ENCODE measurements at regions not wholly inside any gene's neighbourhood (a gene's known extent, or its start where the extent isn't known, plus 50 kb on each side); places are given as distances from the start of the nearest gene placed in this dataset.

- no peak for DNase-seq (ENCODE audit: low spot score)
Observed at GRCh38 chr13:37981932-37982331, 112.4 kb upstream of the TRPC4 start.

GRCh38 chr13:37978680-37979079 lies 109.1 kb upstream of the TRPC4 start:
- Histone ChIP-seq H3K4me3 (no peak overlapping the region), H3K4me1 (no peaks in the 10 kb centered on the region), H3K27ac (no peak overlapping the region), H3K27me3 (no peaks in the 10 kb centered on the region), H3K36me3 (no peaks in the 10 kb centered on the region), H3K9me3 (no peaks in the 10 kb centered on the region)
- TF ChIP-seq CTCF (IDR thresholded peaks at IDR 0.05): no peak
- no peak for DNase-seq (ENCODE audit: low spot score)

More at GRCh38 chr13:37981932-37982331, 112.4 kb upstream of the TRPC4 start:
- H3K27ac ChIP-seq: no peak overlapping the region
- H3K36me3 ChIP-seq: no peaks in the 10 kb centered on the region
- no peaks in the 10 kb centered on the region for H3K4me1 ChIP-seq
- no peak overlapping the region for H3K4me3 ChIP-seq
- no peaks in the 10 kb centered on the region for H3K9me3 ChIP-seq
- no peaks in the 10 kb centered on the region for H3K27me3 ChIP-seq
- TF ChIP-seq CTCF (IDR thresholded peaks at IDR 0.05): no peak

GRCh38 chr13:37968555-37968954 lies 99.0 kb upstream of the TRPC4 start:
- no peak overlapping the region for H3K27ac ChIP-seq
- no peak for DNase-seq (ENCODE audit: low spot score)
- H3K36me3 ChIP-seq: no peaks in the 10 kb centered on the region
- no peak for TF ChIP-seq CTCF (IDR thresholded peaks at IDR 0.05)
- H3K9me3 ChIP-seq: peaks cover 0 to 6% of the 10 kb centered on the region in 2 donors
- H3K4me1 ChIP-seq: no peaks in the 10 kb centered on the region
- H3K27me3 ChIP-seq: no peaks in the 10 kb centered on the region
- no peak overlapping the region for H3K4me3 ChIP-seq

GRCh38 chr13:37966266-37966665 lies 96.7 kb upstream of the TRPC4 start:
- H3K4me3 ChIP-seq: no peak overlapping the region
- H3K27ac ChIP-seq: no peak overlapping the region
- no peak for TF ChIP-seq CTCF (IDR thresholded peaks at IDR 0.05)
- H3K9me3 ChIP-seq: peaks cover 0 to 6% of the 10 kb centered on the region in 2 donors
- H3K36me3 ChIP-seq: no peaks in the 10 kb centered on the region
- H3K4me1 ChIP-seq: no peaks in the 10 kb centered on the region
- no peak for DNase-seq (ENCODE audit: low spot score)
- no peaks in the 10 kb centered on the region for H3K27me3 ChIP-seq

GRCh38 chr13:37960427-37960826 lies 90.9 kb upstream of the TRPC4 start:
- Histone ChIP-seq H3K9me3 (no peaks in the 10 kb centered on the region), H3K27me3 (no peaks in the 10 kb centered on the region), H3K36me3 (no peaks in the 10 kb centered on the region), H3K4me1 (no peaks in the 10 kb centered on the region), H3K4me3 (no peak overlapping the region), H3K27ac (no peak overlapping the region)
- TF ChIP-seq CTCF (IDR thresholded peaks at IDR 0.05): no peak
- DNase-seq (ENCODE audit: low spot score): no peak

GRCh38 chr13:37959284-37959683 lies 89.7 kb upstream of the TRPC4 start:
- Histone ChIP-seq H3K27me3 (no peaks in the 10 kb centered on the region), H3K9me3 (no peaks in the 10 kb centered on the region), H3K36me3 (no peaks in the 10 kb centered on the region), H3K4me3 (no peak overlapping the region), H3K27ac (no peak overlapping the region), H3K4me1 (no peaks in the 10 kb centered on the region)
- TF ChIP-seq CTCF (IDR thresholded peaks at IDR 0.05): no peak
- no peak for DNase-seq (ENCODE audit: low spot score)

All from right atrium auricular region (tissue), 2 donors.